ENCODE measurements at regions not wholly inside any gene's neighbourhood (a gene's known extent, or its start where the extent isn't known, plus 50 kb on each side); places are given as distances from the start of the nearest gene placed in this dataset.
"Not testable (repeated sequence)": the region's sequence is repeated elsewhere in the genome, so short reads cannot be mapped to it uniquely, and the experiment has no call there.

DNA sequence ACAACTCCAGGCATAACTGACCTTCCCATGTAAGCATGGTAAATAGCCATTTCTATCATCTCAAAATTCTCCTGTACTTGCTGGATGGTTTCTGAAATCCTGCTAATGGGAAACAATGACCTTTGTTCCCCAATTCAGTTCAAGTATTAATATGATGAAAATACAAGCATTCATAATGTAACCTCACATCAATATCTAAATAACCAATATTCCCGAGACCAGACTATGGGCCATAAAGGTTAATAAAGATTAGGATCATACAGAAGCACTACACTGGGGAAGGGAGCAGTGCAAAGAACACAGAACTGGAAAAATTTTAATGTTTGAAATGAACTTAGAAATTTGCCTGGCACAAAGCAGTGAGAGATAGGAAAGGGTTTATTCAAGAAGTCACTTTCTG, 151.3 kb upstream of the SETMAR start:
- ATAC-seq (no peak), DNase-seq (no peak)
- Histone ChIP-seq H3K4me3 (ENCODE audit: low read length) (no peak overlapping the region), H3K27me3 (ENCODE audit: control insufficient read depth, insufficient read depth) (no peaks in the 10 kb centered on the region), H3K9me3 (ENCODE audit: control insufficient read depth, low read length) (no peaks in the 10 kb centered on the region), H3K4me1 (ENCODE audit: control insufficient read depth, insufficient read depth, low read length) (no peaks in the 10 kb centered on the region), H3K27ac (ENCODE audit: low read length) (no peak overlapping the region)
- intact Hi-C loops (cut with DNase I) = no loop called here
- WGBS = 86% methylated on average over 1 of the region's 1 CpG

DNA sequence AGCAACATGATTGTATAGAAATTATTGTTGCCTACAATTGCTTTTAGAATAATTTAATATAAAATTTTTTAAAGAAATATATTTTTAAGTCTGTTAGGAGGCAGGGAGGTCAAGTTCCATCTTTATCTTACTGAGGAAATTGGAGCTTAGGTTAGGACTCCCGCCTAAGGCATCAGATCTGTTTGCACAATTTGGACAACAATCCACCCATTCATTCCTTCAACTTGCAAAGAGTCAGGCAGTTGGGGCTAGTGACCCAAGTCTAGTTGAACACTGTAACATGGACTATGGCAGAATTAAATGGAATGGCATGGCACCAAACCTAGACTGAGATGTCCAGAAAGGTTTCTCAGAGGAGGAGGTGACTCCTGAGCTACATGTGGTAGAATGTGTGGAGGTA, 149.4 kb upstream of the SETMAR start:
- H3K4me3 ChIP-seq (ENCODE audit: low read length) = no peak overlapping the region
- intact Hi-C loops (cut with DNase I) = no loop called here
- WGBS = 62% methylated on average over 1 of the region's 1 CpG
- H3K27me3 ChIP-seq (ENCODE audit: control insufficient read depth, insufficient read depth) = no peaks in the 10 kb centered on the region
- ATAC-seq = no peak
- no peak for DNase-seq
- H3K4me1 ChIP-seq (ENCODE audit: control insufficient read depth, insufficient read depth, low read length) = no peaks in the 10 kb centered on the region
- no peaks in the 10 kb centered on the region for H3K9me3 ChIP-seq (ENCODE audit: control insufficient read depth, low read length)
- no peak overlapping the region for H3K27ac ChIP-seq (ENCODE audit: low read length)

DNA sequence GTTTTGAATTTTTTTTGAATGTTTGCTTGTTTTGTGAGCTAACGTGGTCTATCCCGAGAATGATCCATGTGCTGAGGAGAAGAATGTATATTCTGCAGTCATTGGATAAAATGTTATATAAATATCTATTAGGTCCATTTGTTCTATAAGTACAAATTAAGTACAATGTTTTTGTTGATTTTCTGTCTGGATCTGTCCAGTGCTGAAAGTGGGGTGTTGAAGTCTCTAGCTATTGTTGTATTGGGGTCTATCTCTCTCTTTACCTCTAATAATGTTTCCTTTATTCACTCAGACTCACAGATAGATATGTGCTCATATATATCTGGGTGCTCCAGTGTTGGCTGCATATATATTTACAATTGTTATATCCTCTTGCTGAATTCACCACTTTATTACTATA, 144.8 kb upstream of the SETMAR start:
- Histone ChIP-seq H3K9me3 (ENCODE audit: control insufficient read depth, low read length) (no peaks in the 10 kb centered on the region), H3K27ac (ENCODE audit: low read length) (no peak overlapping the region), H3K4me1 (ENCODE audit: control insufficient read depth, insufficient read depth, low read length) (peaks cover 1% of the 10 kb centered on the region), H3K4me3 (ENCODE audit: low read length) (no peak overlapping the region), H3K27me3 (ENCODE audit: control insufficient read depth, insufficient read depth) (no peaks in the 10 kb centered on the region)
- no peak for ATAC-seq
- no peak for DNase-seq
- 95% methylated on average over 2 of the region's 2 CpGs for WGBS
- intact Hi-C loops (cut with DNase I) = no loop called here

DNA sequence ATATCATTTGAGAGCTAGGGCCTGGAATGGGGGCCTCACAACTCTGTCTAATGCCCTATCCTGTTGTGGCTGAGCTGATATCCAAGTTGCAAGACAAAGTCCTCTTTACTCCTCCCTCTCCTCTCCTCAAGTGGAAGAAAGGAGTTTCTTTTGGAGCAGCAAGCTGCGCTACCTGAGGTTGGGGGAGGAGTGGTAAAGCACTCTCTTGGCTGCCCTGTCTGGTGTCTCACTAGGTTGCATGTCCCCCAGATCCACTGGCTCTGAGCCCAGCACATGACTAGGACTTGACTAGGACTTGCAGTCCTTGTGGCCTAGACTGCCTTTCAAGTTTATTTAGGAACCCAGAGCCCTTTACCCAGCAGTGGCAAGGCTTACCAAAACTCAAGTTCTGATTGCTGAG, 141.1 kb upstream of the SETMAR start:
- no peaks in the 10 kb centered on the region for H3K27me3 ChIP-seq (ENCODE audit: control insufficient read depth, insufficient read depth)
- DNase-seq (no peak), ATAC-seq (no peak)
- H3K9me3 ChIP-seq (ENCODE audit: control insufficient read depth, low read length) = peaks cover 2% of the 10 kb centered on the region
- peaks cover 1% of the 10 kb centered on the region for H3K4me1 ChIP-seq (ENCODE audit: control insufficient read depth, insufficient read depth, low read length)
- WGBS = 98% methylated on average over 1 of the region's 1 CpG
- intact Hi-C loops (cut with DNase I) = no loop called here
- no peak overlapping the region for H3K4me3 ChIP-seq (ENCODE audit: low read length)
- no peak overlapping the region for H3K27ac ChIP-seq (ENCODE audit: low read length)

DNA sequence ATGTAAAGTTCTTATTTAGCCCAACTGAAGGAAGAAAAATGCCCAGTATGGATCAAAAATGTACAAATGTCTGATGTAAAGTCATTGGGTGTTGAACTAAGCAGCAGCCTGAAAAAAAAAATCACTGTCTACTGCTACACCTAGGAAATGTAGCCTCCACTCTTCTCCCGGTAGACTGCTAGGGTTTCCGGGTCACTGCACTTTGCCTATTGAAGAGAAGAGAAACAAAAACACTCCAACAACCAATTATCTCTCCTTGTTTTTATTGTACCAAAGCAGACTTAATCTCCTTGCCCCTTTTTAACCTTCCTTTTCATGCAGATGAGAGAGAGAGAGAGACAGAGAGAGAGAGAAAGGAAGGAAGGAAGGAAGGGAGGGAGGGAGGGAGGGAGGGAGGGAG, 140.2 kb upstream of the SETMAR start:
- no peak overlapping the region for H3K27ac ChIP-seq (ENCODE audit: low read length)
- H3K4me3 ChIP-seq (ENCODE audit: low read length) = no peak overlapping the region
- no peaks in the 10 kb centered on the region for H3K27me3 ChIP-seq (ENCODE audit: control insufficient read depth, insufficient read depth)
- DNase-seq (no peak), ATAC-seq (no peak)
- intact Hi-C loops (cut with DNase I) = no loop called here
- H3K4me1 ChIP-seq (ENCODE audit: control insufficient read depth, insufficient read depth, low read length) = peaks cover 1% of the 10 kb centered on the region
- WGBS = 91% methylated on average over 2 of the region's 2 CpGs
- H3K9me3 ChIP-seq (ENCODE audit: control insufficient read depth, low read length) = peaks cover 2% of the 10 kb centered on the region

DNA sequence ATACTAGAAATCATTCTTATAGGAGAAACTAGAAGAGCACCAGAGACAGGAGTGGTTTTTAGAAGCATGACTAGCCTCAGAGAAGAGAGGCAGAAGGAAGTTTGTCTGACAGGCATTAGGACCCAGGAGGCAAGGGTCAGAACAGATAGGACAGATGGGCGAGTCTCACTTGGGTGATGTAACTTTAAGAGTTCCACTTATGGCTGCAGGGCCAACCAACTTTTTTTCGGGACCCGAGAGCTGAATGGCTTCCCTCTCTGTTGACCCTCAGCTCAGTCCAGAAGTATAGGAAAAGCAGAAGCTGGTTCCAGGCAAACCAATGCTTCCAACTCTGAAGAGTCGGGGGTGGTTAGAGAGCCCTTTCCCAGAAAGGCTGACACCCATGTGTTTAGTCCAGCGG, 136.6 kb upstream of the SETMAR start:
- Histone ChIP-seq H3K27ac (ENCODE audit: low read length) (no peak overlapping the region), H3K4me1 (ENCODE audit: control insufficient read depth, insufficient read depth, low read length) (peaks cover 1% of the 10 kb centered on the region), H3K27me3 (ENCODE audit: control insufficient read depth, insufficient read depth) (no peaks in the 10 kb centered on the region), H3K9me3 (ENCODE audit: control insufficient read depth, low read length) (peaks cover 2% of the 10 kb centered on the region), H3K4me3 (ENCODE audit: low read length) (no peak overlapping the region)
- ATAC-seq (no peak), DNase-seq (no peak)
- intact Hi-C loops (cut with DNase I) = loop anchor here in 1 of 4 donors (5.0 kb wide), 1 partner anchor 424 kb away; no protein-coding TSS in a partner anchor
- WGBS = 79% methylated on average over 5 of the region's 5 CpGs

DNA sequence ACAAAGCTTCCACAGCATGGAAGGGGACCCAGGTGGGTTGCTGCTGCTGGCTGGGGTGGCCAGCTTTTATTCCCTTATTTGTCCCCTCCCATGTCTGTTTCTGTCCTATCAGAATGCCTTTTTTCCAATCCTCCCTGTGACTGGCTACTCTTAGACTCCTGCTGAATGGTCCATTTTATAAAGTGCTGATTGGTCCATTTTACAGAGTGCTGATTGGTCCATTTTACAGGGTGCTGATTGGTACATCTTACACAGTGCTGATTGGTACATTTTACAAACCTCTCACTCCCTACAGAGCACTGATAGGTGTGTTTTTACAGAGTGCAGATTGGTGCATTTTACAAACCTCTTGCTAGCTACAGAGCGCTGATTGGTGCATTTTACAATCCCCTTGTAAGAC, 135.9 kb upstream of the SETMAR start:
- not testable (repeated sequence) for H3K9me3 ChIP-seq (ENCODE audit: control insufficient read depth, low read length); H3K4me1 ChIP-seq (ENCODE audit: control insufficient read depth, insufficient read depth, low read length); H3K27ac ChIP-seq (ENCODE audit: low read length); H3K27me3 ChIP-seq (ENCODE audit: control insufficient read depth, insufficient read depth); H3K4me3 ChIP-seq (ENCODE audit: low read length); ATAC-seq; DNase-seq
- intact Hi-C loops (cut with DNase I) = loop anchor here in 1 of 4 donors (5.0 kb wide), 1 partner anchor 425 kb away; no protein-coding TSS in a partner anchor
- 92% methylated on average over 1 of the region's 1 CpG for WGBS

DNA sequence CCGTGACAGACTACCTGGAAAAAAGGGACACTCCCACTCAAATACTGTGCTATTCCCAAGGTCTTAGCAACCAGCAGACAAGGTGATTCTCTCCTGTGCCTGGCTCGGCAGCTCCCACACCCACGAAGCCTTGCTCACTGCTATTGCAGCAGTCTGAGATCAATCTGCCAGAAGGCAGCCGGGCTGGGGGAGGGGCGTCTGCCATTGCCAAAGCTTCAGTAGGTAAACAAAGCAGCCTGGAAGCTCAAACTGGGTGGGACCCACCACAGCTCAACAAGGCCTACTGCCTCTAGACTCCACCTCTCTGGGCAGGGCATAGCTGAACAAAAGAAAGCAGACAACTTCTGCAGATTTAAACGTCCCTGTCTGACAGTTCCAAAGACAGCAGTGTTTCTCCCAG, 128.4 kb upstream of the SETMAR start:
- Histone ChIP-seq H3K27me3 (ENCODE audit: control insufficient read depth, insufficient read depth) (no peaks in the 10 kb centered on the region), H3K4me1 (ENCODE audit: control insufficient read depth, insufficient read depth, low read length) (no peaks in the 10 kb centered on the region), H3K27ac (ENCODE audit: low read length) (no peak overlapping the region), H3K9me3 (ENCODE audit: control insufficient read depth, low read length) (no peaks in the 10 kb centered on the region), H3K4me3 (ENCODE audit: low read length) (no peak overlapping the region)
- intact Hi-C loops (cut with DNase I) = no loop called here
- WGBS = 84% methylated on average over 6 of the region's 6 CpGs
- DNase-seq (peak in 1 of 3 donors; percentile 38), ATAC-seq (no peak)

DNA sequence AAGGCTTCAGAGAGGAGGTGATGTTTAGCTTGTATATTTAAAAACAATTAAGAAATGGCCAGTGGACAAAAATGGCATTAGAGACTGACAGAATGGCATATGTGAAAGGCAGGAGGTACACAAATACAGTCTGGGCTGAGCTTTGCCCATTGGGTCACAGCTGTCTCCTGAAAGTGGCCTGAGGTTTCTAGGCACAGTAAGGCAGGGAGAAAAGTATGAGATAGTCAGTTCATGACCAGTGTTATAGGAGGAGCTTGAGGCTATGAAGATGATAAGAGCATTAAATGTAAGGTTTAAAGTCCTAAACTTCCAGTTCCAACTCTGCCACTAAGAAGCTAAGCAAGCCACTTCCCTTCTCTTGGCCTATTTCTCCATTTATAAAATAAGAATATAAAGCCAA, 111.2 kb upstream of the SETMAR start:
- ATAC-seq = no peak
- no peaks in the 10 kb centered on the region for H3K27me3 ChIP-seq (ENCODE audit: control insufficient read depth, insufficient read depth)
- H3K4me1 ChIP-seq (ENCODE audit: control insufficient read depth, insufficient read depth, low read length) = no peaks in the 10 kb centered on the region
- no peak for DNase-seq
- no peak overlapping the region for H3K4me3 ChIP-seq (ENCODE audit: low read length)
- intact Hi-C loops (cut with DNase I) = no loop called here
- no peaks in the 10 kb centered on the region for H3K9me3 ChIP-seq (ENCODE audit: control insufficient read depth, low read length)
- no peak overlapping the region for H3K27ac ChIP-seq (ENCODE audit: low read length)

DNA sequence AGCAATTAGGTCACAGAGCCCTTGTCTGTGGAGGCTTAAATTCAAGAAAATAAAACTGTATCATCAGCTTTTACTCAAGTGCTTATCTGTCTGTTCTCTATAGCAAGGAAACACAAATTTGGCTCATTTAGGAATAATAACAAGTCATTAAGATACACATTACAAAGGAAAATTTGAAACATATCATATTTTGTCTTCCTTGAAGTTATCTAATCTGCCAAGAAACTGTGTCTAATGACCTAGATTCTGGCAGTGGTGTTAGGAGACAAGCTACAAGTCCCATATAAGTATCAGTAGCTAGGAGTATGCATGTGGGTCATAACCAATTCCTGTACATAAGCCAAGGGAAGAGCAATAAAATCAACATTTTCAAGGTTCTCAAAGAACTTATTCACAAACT, 108.2 kb upstream of the SETMAR start:
- no peak overlapping the region for H3K4me3 ChIP-seq (ENCODE audit: low read length)
- DNase-seq (no peak), ATAC-seq (no peak)
- H3K4me1 ChIP-seq (ENCODE audit: control insufficient read depth, insufficient read depth, low read length) = no peaks in the 10 kb centered on the region
- no peaks in the 10 kb centered on the region for H3K27me3 ChIP-seq (ENCODE audit: control insufficient read depth, insufficient read depth)
- intact Hi-C loops (cut with DNase I) = no loop called here
- no peaks in the 10 kb centered on the region for H3K9me3 ChIP-seq (ENCODE audit: control insufficient read depth, low read length)
- H3K27ac ChIP-seq (ENCODE audit: low read length) = no peak overlapping the region

DNA sequence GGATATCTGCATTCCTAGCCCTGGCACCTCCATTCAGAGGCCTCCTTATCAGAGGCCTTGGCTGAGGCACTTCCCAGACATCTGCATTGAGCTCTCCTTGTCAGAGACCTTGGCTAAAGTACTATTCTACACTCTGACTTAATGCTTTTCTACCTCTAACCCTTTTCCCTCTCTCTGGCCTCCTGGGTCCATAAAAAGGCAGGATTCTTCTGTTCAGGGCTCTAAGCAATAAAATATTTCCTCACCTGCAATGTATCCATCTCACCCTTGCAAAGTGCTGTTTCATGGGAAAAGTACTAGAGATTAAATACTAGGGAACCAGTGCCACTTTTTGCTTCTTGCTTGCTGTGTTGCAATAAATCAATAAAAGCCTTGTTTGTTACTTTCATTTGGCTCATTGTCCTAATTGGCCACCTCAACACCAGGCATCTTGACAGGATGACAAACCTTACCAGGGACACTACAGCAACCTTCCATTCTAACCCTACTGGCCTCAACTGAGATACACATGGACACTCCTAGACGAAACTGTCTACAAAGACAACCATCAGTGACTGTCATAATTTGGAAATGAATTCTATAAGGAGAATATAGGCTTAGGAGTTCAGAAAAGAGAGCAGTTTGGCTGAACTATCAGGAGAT, 106.5 kb upstream of the SETMAR start:
- no peak for DNase-seq
- no peak for ATAC-seq
- no peaks in the 10 kb centered on the region for H3K27me3 ChIP-seq (ENCODE audit: control insufficient read depth, insufficient read depth)
- intact Hi-C loops (cut with DNase I) = no loop called here
- H3K27ac ChIP-seq (ENCODE audit: low read length) = no peak overlapping the region
- H3K9me3 ChIP-seq (ENCODE audit: control insufficient read depth, low read length) = no peaks in the 10 kb centered on the region
- no peaks in the 10 kb centered on the region for H3K4me1 ChIP-seq (ENCODE audit: control insufficient read depth, insufficient read depth, low read length)
- no peak overlapping the region for H3K4me3 ChIP-seq (ENCODE audit: low read length)
- 84% methylated on average over 1 of the region's 1 CpG for WGBS

DNA sequence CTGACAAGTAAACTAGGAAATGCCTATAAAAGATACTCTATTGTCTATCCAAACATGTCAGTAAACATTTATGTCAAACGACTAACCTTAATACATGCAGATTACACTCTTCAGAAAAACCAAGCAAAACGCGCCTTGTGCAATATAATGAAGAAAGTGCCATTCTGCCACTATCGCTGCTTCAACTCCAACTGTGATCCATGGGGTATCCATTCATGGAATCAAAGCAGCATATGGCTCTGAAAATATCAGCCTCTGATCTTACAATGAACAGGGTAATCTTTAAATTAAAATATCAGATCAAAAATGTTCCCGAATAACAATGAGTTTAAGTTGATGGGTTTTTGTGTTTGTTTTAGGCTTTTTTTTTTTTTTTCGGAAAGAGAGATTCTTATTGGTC, 105.5 kb upstream of the SETMAR start:
- intact Hi-C loops (cut with DNase I) = no loop called here
- ATAC-seq = no peak
- Histone ChIP-seq H3K27me3 (ENCODE audit: control insufficient read depth, insufficient read depth) (no peaks in the 10 kb centered on the region), H3K4me3 (ENCODE audit: low read length) (no peak overlapping the region), H3K27ac (ENCODE audit: low read length) (no peak overlapping the region), H3K4me1 (ENCODE audit: control insufficient read depth, insufficient read depth, low read length) (no peaks in the 10 kb centered on the region), H3K9me3 (ENCODE audit: control insufficient read depth, low read length) (no peaks in the 10 kb centered on the region)
- 93% methylated on average over 6 of the region's 6 CpGs for WGBS
- DNase-seq = no peak
